OCI-LY3 (cell line): ENCODE measurements at regions not wholly inside any gene's neighbourhood (a gene's known extent, or its start where the extent isn't known, plus 50 kb on each side); places are given as distances from the start of the nearest gene placed in this dataset.

ENCODE experiments used
- H2AFZ ChIP-seq: fragments of 200-600, 300-600 bp; shearing (Covaris generic); 2 replicates; pipeline ENCODE4 v1.6.0; 2014; ENCODE audit warnings: antibody characterized with exemption, low read depth, low read length
- H3K27ac ChIP-seq: fragments of 200-600, 300-600 bp; sonication (generic); 2 replicates; pipeline ENCODE4 v1.5.1; 2014; ENCODE audit warnings: mild to moderate bottlenecking, low read length, moderate library complexity, mixed read lengths
- H3K27me3 ChIP-seq: fragments of 200-600, 300-600 bp; sonication (generic); 2 replicates; pipeline ENCODE4 v1.6.1; 2014; ENCODE audit warnings: low read depth, low read length, mixed read lengths
- H3K36me3 ChIP-seq: fragments of 200-600, 300-600 bp; sonication (generic); replicated peaks from 2 replicates; pipeline ENCODE3; 2014; ENCODE audit warnings: low read depth, low read length, mixed read lengths
- H3K4me1 ChIP-seq: fragments of 300-600, 200-600 bp; sonication (generic); 2 replicates; pipeline ENCODE4 v1.6.1; 2014; ENCODE audit warnings: low read length, mixed read lengths
- H3K4me2 ChIP-seq: fragments of 200-600, 300-600 bp; sonication (generic); 2 replicates; pipeline ENCODE4 v1.6.1; 2014; ENCODE audit warnings: low read length, mixed read lengths
- H3K4me3 ChIP-seq: fragments of 300-600, 200-600 bp; sonication (generic); 2 replicates; pipeline ENCODE4 v1.5.1; 2014; ENCODE audit warnings: antibody characterized with exemption, mild to moderate bottlenecking, low read length, moderate library complexity
- H3K79me2 ChIP-seq: fragments of 300-600, 200-600 bp; shearing (Covaris generic); 2 replicates; pipeline ENCODE4 v1.6.1; 2014; ENCODE audit warnings: mild to moderate bottlenecking, low read length, mixed read lengths
- H3K9ac ChIP-seq: fragments of 300-600, 200-600 bp; shearing (Covaris generic); 2 replicates; pipeline ENCODE4 v1.6.0; 2014; ENCODE audit warnings: mild to moderate bottlenecking, low read length, moderate library complexity
- H3K9me3 ChIP-seq: fragments of 200-600, 300-600 bp; shearing (Covaris generic); 2 replicates; pipeline ENCODE4 v1.6.1; 2014; ENCODE audit warnings: low read length, mixed read lengths; ENCODE audit not compliant: insufficient read depth
- H4K20me1 ChIP-seq: fragments of 200-600, 300-600 bp; sonication (generic); 2 replicates; pipeline ENCODE4 v1.6.1; 2016; ENCODE audit warnings: low read length, mixed read lengths; ENCODE audit not compliant: insufficient read depth
- CTCF ChIP-seq: fragments of 200-600, 300-600 bp; sonication (generic); IDR thresholded peaks from 2 replicates; pipeline ENCODE4 v1.5.1; 2014; ENCODE audit warnings: antibody characterized with exemption, low read length, low read depth
- EZH2phosphoT487 ChIP-seq: fragments of 200-600 bp; shearing (Covaris generic); IDR thresholded peaks from 2 replicates; pipeline ENCODE4 v1.6.1; 2018; ENCODE audit warnings: antibody characterized with exemption, mixed run types, low read depth

DNA sequence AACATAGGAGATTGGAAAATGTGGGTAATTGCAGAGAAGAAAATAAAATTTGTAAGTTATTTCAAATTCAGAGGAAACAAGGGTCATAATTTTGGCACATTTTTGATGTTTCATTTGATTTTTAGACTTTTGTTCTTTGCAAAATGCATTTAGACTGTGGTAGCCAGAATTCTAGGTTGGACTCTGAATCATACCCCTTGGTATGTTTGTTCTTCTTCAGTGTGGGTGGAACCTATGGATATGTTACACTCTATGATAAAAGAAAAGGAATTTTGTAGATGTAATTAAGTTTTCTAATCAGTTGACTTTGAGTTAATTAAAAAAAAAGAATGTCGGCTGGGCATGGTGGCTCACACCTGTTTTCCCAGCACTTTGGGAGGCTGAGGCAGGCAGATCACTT is 827.0 kb downstream of the AACS start:
- no peaks in the 10 kb centered on the region for H3K27me3 ChIP-seq
- H4K20me1 ChIP-seq = no peaks in the 10 kb centered on the region
- H3K27ac ChIP-seq = no peak overlapping the region
- no peak overlapping the region for H3K4me3 ChIP-seq
- H3K9ac ChIP-seq = no peak overlapping the region
- H2AFZ ChIP-seq = no peak overlapping the region
- no peaks in the 10 kb centered on the region for H3K36me3 ChIP-seq
- no peak overlapping the region for H3K4me2 ChIP-seq
- no peaks in the 10 kb centered on the region for H3K79me2 ChIP-seq
- no peak for TF ChIP-seq EZH2phosphoT487
- TF ChIP-seq CTCF = no peak
- H3K4me1 ChIP-seq = no peaks in the 10 kb centered on the region
- no peaks in the 10 kb centered on the region for H3K9me3 ChIP-seq

DNA sequence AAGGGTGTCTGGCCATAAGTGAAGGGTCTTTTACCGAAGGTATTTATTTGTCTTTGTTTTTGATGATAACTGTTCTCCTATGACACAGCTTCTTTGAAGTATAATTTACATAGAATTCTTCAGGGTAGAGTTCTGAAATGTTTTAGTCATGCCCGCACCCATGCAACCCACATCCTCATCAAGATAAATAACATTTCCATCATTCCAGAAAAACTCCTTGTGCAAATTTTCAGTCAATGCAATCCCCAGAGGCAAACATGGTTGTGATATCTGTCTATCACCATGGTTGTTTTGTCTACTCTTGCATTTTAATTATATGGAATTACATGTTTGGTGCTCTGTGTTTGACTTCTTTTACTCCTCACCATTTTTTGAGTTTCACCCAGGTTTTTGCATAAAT is 837.8 kb downstream of the AACS start:
- no peak overlapping the region for H3K4me2 ChIP-seq
- TF ChIP-seq CTCF (no peak), EZH2phosphoT487 (no peak)
- no peak overlapping the region for H3K4me3 ChIP-seq
- no peak overlapping the region for H3K9ac ChIP-seq
- H3K36me3 ChIP-seq = no peaks in the 10 kb centered on the region
- H3K27me3 ChIP-seq = no peaks in the 10 kb centered on the region
- no peaks in the 10 kb centered on the region for H3K79me2 ChIP-seq
- no peaks in the 10 kb centered on the region for H4K20me1 ChIP-seq
- H3K9me3 ChIP-seq = no peaks in the 10 kb centered on the region
- no peaks in the 10 kb centered on the region for H3K4me1 ChIP-seq
- H3K27ac ChIP-seq = no peak overlapping the region
- no peak overlapping the region for H2AFZ ChIP-seq

- no peaks in the 10 kb centered on the region for H3K9me3 ChIP-seq
- H3K27ac ChIP-seq = no peak overlapping the region
These were observed 842.1 kb downstream of the AACS start for GRCh38 chr12:125907351-125907750.

DNA sequence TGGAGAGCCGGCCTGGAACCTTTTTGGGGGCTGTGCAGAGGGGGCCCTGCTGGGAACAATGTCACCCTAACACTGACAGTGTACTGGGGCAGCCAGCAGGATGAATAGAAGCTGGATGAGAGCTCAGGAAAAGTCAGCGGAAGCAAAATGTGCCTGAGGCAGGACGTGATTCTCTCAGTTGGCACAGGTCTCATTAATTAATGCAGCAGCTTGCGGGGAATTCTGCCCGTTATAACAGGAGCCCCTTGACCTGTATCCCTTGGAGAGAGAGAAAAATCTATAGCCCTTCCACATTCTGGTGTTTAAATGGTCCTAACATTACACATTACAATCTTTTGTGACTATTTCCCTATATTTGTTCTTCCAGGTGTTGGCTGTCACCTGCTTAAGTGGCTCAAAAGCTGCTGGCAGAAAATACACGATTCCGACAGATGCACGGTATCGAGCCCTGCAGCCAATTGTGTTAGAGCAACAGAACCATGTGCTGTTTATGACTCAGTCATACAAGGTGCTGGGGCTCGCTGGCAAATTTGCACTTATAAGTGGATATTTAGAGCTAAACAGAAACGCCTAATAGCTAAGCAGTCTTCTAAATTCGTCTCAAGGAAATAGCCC is 854.7 kb downstream of the AACS start:
- no peak overlapping the region for H3K27ac ChIP-seq
- H3K4me1 ChIP-seq = no peaks in the 10 kb centered on the region
- no peak overlapping the region for H3K9ac ChIP-seq
- no peaks in the 10 kb centered on the region for H3K9me3 ChIP-seq
- no peaks in the 10 kb centered on the region for H3K27me3 ChIP-seq
- no peak overlapping the region for H2AFZ ChIP-seq
- H3K4me2 ChIP-seq = no peak overlapping the region
- no peaks in the 10 kb centered on the region for H3K36me3 ChIP-seq
- H3K79me2 ChIP-seq = no peaks in the 10 kb centered on the region
- TF ChIP-seq CTCF (no peak), EZH2phosphoT487 (no peak)
- H3K4me3 ChIP-seq = no peak overlapping the region
- H4K20me1 ChIP-seq = no peaks in the 10 kb centered on the region

More at GRCh38 chr12:125907351-125907750, 842.1 kb downstream of the AACS start:
- H3K79me2 ChIP-seq = no peaks in the 10 kb centered on the region
- H3K4me3 ChIP-seq = no peak overlapping the region
- H2AFZ ChIP-seq = no peak overlapping the region
- no peak overlapping the region for H3K9ac ChIP-seq
- no peaks in the 10 kb centered on the region for H4K20me1 ChIP-seq
- no peak overlapping the region for H3K4me2 ChIP-seq
- no peak for TF ChIP-seq EZH2phosphoT487
- no peak for TF ChIP-seq CTCF
- no peaks in the 10 kb centered on the region for H3K36me3 ChIP-seq
- no peaks in the 10 kb centered on the region for H3K27me3 ChIP-seq
- no peaks in the 10 kb centered on the region for H3K4me1 ChIP-seq
